Activated CD8-positive, alpha-beta T cell treated with anti-CD3 and anti-CD28 coated beads for 36 hours (primary cell): ENCODE measurements at regions not wholly inside any gene's neighbourhood (a gene's known extent, or its start where the extent isn't known, plus 50 kb on each side); places are given as distances from the start of the nearest gene placed in this dataset.

Experiments used
- ATAC-seq: fragments of 200-7000 bp; cut with Tn5 transposase; one replicate; pipeline ENCODE4 v1.10.0; 2021; ENCODE audit warnings: mild to moderate bottlenecking, moderate library complexity
- CTCF ChIA-PET: fragments of 350-600 bp; sonication (Branson Sonifier 250); formaldehyde crosslinking; loops from one replicate; lab custom pipeline; 2021; ENCODE audit warnings: antibody characterized with exemption; lab: Charles Lee
- POLR2A ChIA-PET: fragments of 350-600 bp; sonication (Branson Sonifier 250); formaldehyde crosslinking; loops from one replicate; lab custom pipeline; 2021; ENCODE audit warnings: antibody characterized with exemption; lab: Charles Lee
- DNase-seq: peaks from one replicate; pipeline ENCODE4 v3.0.0-alpha.2; 2020
- H3K27ac Mint-ChIP-seq: one replicate; pipeline ENCODE4 v1.8.0; 2021; ENCODE audit warnings: mild to moderate bottlenecking, mixed read lengths
- H3K27me3 Mint-ChIP-seq: one replicate; pipeline ENCODE4 v1.8.0; 2021; ENCODE audit warnings: mixed read lengths
- H3K36me3 Mint-ChIP-seq: one replicate; pipeline ENCODE4 v1.8.0; 2021; ENCODE audit warnings: low read depth, mixed read lengths
- H3K4me1 Mint-ChIP-seq: one replicate; pipeline ENCODE4 v1.8.0; 2021; ENCODE audit warnings: low read depth, mixed read lengths
- H3K4me3 Mint-ChIP-seq: one replicate; pipeline ENCODE4 v1.8.0; 2021; ENCODE audit warnings: mild to moderate bottlenecking, moderate library complexity, mixed read lengths
- H3K9me3 Mint-ChIP-seq: one replicate; pipeline ENCODE4 v1.8.0; 2021; ENCODE audit warnings: mixed read lengths
- intact Hi-C: fragments of 100-400 bp; cut with micrococcal nuclease; formaldehyde crosslinking; loops from one replicate; pipeline ENCODE4 v1.10.0; 2022
- TF ChIP-seq, protein P1 (sequence below): fragments of 200-600 bp; IDR thresholded peaks from one replicate; pipeline ENCODE4 v1.8.0; 2022; ENCODE audit warnings: antibody characterized with exemption, mild to moderate bottlenecking

DNA sequence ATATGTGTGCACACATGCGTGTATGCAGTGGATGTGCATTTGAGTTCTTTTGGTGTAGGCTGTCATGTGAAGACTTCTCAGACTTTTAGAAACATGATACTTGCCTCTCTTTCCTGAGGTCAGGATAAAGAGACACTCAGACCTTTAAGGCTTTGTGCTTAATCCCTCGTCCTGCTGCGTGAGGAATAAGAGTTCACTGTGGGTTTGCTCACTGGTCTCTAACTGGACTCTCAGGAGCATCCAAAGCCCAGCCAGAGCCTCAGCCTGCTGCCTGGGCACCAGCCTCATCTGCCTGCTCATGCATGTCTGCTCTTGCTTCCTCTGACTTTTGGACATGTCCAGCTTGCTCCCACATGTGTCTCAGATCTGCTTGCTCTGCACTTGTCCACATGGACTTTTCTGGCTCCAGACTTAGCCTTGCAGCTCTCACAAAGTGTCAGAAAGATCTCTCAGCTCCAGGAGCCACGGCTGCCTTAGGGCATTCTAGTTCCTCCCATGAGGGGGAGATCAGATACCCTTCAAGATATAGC is 65.1 kb upstream of the ZNF366 start:
- no peak overlapping the region for H3K4me3 Mint-ChIP-seq
- H3K27ac Mint-ChIP-seq: no peak overlapping the region
- CTCF ChIA-PET: no interaction called here
- POLR2A ChIA-PET: no interaction called here
- DNase-seq (no peak), ATAC-seq (no peak)
- H3K4me1 Mint-ChIP-seq: no peaks in the 10 kb centered on the region
- H3K9me3 Mint-ChIP-seq: no peaks in the 10 kb centered on the region
- H3K36me3 Mint-ChIP-seq: no peaks in the 10 kb centered on the region
- intact Hi-C loops: no loop called here
- TF ChIP-seq, protein P1, sequence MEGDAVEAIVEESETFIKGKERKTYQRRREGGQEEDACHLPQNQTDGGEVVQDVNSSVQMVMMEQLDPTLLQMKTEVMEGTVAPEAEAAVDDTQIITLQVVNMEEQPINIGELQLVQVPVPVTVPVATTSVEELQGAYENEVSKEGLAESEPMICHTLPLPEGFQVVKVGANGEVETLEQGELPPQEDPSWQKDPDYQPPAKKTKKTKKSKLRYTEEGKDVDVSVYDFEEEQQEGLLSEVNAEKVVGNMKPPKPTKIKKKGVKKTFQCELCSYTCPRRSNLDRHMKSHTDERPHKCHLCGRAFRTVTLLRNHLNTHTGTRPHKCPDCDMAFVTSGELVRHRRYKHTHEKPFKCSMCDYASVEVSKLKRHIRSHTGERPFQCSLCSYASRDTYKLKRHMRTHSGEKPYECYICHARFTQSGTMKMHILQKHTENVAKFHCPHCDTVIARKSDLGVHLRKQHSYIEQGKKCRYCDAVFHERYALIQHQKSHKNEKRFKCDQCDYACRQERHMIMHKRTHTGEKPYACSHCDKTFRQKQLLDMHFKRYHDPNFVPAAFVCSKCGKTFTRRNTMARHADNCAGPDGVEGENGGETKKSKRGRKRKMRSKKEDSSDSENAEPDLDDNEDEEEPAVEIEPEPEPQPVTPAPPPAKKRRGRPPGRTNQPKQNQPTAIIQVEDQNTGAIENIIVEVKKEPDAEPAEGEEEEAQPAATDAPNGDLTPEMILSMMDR: no peak
- H3K27me3 Mint-ChIP-seq: peaks cover 29% of the 10 kb centered on the region

GRCh38 chr5:72569408-72569944 is 62.3 kb upstream of the ZNF366 start:
- ATAC-seq: no peak
- H3K4me3 Mint-ChIP-seq: no peak overlapping the region
- TF ChIP-seq, protein P1: no peak
- ChIA-PET CTCF (no interaction called here), POLR2A (no interaction called here)
- H3K27ac Mint-ChIP-seq: no peak overlapping the region
- DNase-seq: no peak
- no peaks in the 10 kb centered on the region for H3K4me1 Mint-ChIP-seq
- intact Hi-C loops: no loop called here
- no peaks in the 10 kb centered on the region for H3K36me3 Mint-ChIP-seq
- no peaks in the 10 kb centered on the region for H3K9me3 Mint-ChIP-seq
- peaks cover 24% of the 10 kb centered on the region for H3K27me3 Mint-ChIP-seq

DNA sequence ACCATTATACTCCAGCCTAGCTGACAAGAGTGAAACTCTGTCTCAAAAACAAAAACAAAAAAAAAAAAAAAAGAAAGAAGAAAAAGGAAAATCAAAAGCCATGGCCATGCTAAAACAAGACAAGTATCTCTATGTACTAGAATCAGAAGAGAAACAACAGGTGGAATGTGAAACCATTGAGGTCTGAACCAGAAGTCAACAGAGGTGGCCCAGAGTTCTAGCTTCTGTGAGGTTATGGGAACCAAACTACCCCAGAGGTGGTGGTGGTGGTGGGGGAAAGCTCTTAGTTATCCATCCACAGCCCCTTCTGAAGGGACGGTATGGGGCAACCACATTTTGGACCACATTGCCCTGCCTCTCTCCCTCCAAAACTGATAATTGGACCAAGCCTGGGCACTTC is 59.5 kb upstream of the ZNF366 start:
- ATAC-seq: no peak
- DNase-seq: no peak
- TF ChIP-seq, protein P1: no peak
- no peak overlapping the region for H3K27ac Mint-ChIP-seq
- CTCF ChIA-PET: interaction anchor here (0.7 kb wide), 1 partner anchor 8 kb away, joined by 3 read pairs; no protein-coding TSS in a partner anchor
- no peaks in the 10 kb centered on the region for H3K9me3 Mint-ChIP-seq
- intact Hi-C loops: no loop called here
- H3K27me3 Mint-ChIP-seq: peaks cover 21% of the 10 kb centered on the region
- no peaks in the 10 kb centered on the region for H3K4me1 Mint-ChIP-seq
- POLR2A ChIA-PET: no interaction called here
- H3K4me3 Mint-ChIP-seq: no peak overlapping the region
- no peaks in the 10 kb centered on the region for H3K36me3 Mint-ChIP-seq

GRCh38 chr5:72565513-72566289 is 58.5 kb upstream of the ZNF366 start:
- peaks cover 24% of the 10 kb centered on the region for H3K27me3 Mint-ChIP-seq
- H3K4me1 Mint-ChIP-seq: no peaks in the 10 kb centered on the region

More at GRCh38 chr5:72565513-72566289, 58.5 kb upstream of the ZNF366 start:
- ChIA-PET CTCF (no interaction called here), POLR2A (no interaction called here)
- Mint-ChIP-seq H3K9me3 (no peaks in the 10 kb centered on the region), H3K4me3 (no peak overlapping the region), H3K36me3 (no peaks in the 10 kb centered on the region), H3K27ac (no peak overlapping the region)
- no peak for DNase-seq
- intact Hi-C loops: no loop called here
- ATAC-seq: no peak
- TF ChIP-seq, protein P1: no peak
